ENCODE measurements at regions not wholly inside any gene's neighbourhood (a gene's known extent, or its start where the extent isn't known, plus 50 kb on each side); places are given as distances from the start of the nearest gene placed in this dataset.

DNA sequence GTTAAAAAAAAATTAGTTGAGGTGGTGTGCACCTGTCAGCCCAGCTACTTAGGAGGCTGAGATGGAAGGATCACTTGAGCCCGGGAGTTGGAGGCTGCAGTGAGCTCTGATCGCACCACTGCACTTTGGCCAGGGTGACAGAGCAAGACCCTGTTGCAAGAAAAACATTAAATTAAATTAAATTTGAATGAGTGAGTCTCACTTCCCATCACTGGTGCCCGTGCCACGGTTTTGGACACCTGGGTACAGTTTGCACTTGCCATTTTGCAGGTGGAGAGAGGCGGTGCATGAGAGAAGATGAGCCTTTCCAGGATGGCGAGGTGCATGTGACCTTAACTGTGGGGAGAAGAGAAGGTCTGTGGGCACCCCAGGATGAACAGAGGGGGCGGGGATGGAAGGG, 60.3 kb upstream of the ZNF536 start:
- TF ChIP-seq POLR2A (IDR thresholded peaks at IDR 0.05) (no peak), POLR2AphosphoS5 (IDR thresholded peaks at IDR 0.05; ENCODE audit: insufficient read depth in 1 of 2, low read depth in 1 of 2) (no peak)
- TF ChIP-seq, protein P1, sequence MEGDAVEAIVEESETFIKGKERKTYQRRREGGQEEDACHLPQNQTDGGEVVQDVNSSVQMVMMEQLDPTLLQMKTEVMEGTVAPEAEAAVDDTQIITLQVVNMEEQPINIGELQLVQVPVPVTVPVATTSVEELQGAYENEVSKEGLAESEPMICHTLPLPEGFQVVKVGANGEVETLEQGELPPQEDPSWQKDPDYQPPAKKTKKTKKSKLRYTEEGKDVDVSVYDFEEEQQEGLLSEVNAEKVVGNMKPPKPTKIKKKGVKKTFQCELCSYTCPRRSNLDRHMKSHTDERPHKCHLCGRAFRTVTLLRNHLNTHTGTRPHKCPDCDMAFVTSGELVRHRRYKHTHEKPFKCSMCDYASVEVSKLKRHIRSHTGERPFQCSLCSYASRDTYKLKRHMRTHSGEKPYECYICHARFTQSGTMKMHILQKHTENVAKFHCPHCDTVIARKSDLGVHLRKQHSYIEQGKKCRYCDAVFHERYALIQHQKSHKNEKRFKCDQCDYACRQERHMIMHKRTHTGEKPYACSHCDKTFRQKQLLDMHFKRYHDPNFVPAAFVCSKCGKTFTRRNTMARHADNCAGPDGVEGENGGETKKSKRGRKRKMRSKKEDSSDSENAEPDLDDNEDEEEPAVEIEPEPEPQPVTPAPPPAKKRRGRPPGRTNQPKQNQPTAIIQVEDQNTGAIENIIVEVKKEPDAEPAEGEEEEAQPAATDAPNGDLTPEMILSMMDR (IDR thresholded peaks at IDR 0.05): no peak
